HG03378 (cell line): ENCODE measurements at regions not wholly inside any gene's neighbourhood (a gene's known extent, or its start where the extent isn't known, plus 50 kb on each side); places are given as distances from the start of the nearest gene placed in this dataset.
"Not testable (repeated sequence)": the region's sequence is repeated elsewhere in the genome, so short reads cannot be mapped to it uniquely, and the experiment has no call there.

Experiments
- ATAC-seq: cut with Tn5 transposase; IDR thresholded peaks from one replicate; pipeline ENCODE4 v1.9.1; 2021; ENCODE audit warnings: mild to moderate bottlenecking, moderate library complexity; ENCODE audit not compliant: unreplicated experiment

DNA sequence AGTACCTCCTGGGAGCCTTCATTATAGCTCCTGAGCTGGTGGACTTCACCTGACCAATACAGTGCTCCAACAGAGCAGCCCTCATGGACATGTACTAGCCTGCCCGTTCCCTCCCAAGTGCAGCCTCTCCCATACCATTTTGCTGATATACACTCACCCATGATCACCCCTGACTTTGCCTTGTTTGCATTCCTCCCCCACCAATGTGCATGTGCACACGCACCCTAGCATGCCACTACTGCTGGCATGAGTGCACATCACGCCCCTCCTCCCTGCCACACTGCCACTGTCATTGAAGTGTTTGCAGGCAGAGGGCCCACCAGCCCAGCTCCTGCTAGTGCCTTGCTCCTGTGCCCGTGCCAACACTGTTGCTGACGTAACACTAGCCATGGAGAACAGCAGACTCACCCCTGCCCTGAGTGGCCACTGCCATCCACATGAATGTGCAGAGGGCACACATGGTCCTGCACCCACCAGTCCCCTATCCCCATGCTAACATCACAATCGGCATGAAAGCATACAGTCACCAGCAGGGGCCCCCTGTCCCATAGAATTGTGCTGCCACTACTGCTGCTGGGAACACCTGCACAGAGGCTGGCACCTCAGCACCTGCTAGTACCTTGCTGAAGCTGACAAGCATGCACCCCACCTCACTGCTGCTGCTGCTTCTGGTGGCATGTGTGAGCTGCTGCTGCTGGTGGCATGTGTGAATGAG, 110.3 kb downstream of the SINHCAF start:
- ATAC-seq, result no peak

DNA sequence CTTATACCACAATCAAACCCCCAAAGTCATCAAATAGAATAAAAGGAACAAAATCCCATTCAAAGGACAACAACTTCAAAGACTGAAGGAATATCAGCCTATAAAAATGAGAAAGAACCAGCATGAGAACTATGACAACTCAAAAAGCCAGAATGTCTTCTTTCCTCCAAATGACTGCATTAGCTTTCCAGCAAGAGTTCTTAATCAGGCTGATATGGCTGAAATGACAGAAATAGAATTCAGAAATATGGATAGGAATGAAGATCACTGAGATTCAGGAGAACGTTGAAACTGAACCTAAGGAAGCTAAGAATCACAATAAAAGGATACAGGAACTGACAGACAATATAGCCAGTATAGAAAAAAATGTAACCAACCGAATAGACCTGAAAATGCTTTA, 109.5 kb downstream of the SINHCAF start:
- no peak for ATAC-seq

DNA sequence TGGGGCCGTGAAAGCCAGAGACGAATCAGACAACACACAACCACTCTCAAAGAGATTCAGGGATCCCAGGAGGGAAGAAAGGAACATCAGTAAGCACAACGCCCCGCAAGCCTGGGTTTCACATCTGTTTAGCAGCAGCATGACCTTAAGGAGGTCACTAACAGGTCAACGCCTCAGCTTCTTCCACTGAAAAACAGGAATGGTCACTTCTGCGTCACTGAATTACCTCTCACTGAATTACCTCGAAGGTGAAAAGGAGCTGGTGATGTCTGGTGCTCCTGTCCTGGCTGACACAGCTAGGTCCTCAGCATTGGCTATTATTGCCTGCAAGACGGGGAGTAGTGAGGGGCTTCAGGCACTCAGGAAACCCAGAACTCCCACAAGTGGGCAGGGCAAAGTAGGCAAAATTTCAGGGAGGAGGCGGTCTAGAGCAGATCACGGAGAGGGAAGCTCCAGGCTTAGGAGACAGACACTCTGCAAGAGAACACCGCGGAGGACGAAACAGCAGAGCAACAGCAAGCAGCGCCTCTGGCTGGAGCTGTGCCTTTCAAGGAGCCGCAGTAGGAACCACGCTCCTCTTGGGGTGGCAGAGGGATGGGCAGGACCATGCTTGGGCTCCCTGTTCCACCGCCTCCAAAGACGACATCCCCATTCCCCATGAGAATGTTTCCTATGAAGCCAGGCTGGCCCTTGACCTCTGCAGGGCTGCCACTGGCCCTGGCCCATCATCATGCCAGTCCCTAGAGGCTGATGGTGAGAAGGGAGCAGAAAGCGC, 108.4 kb downstream of the SINHCAF start:
- ATAC-seq, result no peak

DNA sequence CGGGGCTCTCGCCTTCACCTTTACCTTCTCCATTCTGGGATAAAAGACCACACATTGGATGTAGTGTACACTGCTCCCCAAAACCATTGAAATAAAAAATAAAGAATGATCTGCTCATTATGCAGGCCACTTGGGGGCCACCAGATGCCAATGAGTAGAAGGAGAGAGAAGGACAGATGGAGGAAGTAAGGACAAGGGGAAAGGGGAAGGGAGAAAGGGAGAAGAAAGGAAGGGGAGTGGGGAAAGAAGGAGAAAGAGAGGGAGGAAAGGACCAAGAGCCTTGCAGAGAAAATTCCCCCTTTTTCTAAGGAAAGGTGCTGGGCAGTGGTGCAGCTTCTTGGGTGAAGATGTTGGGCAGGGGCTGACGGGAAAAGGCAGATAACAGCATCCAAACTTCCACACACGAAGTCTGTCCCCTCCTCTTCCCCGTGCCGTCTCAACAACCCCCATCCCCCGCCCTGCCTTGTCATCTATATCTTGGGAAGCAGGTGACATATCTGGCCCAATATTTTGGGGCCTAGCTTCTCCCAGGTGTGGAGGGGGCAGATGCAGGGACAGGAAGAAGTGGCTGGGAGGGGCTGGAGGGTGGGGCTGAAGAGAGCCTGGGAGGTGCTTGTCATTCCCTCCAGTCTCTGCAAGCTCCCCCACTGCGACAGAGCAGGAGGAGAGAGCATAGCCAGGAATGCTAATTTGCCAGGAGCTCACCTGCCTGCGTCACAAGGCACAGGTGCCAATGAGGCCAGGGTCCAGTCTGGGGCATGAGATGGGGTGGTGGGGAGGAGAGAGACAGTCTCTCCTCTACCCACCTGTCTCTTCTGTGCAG, 107.5 kb downstream of the SINHCAF start:
- no peak for ATAC-seq

DNA sequence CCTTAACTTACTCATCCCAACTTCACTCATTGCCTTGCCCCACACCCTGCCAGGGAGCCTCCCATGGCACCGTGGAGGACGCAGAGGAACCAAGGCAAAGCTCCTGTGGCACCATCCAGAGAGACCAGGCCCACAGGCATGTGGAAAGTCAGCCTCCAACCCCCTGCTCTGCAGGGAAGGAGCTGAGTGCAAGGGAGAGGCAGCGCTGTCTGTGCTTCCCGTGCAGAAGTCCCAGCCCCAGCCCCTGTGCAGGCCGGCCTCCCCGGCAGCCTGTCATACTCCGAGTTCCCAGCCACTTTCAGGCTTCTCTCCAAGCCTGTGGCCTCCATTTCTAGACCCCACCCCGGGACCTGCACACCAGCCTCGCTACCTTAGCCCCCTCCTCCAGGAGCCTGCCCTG, 106.4 kb downstream of the SINHCAF start:
- no peak for ATAC-seq

DNA sequence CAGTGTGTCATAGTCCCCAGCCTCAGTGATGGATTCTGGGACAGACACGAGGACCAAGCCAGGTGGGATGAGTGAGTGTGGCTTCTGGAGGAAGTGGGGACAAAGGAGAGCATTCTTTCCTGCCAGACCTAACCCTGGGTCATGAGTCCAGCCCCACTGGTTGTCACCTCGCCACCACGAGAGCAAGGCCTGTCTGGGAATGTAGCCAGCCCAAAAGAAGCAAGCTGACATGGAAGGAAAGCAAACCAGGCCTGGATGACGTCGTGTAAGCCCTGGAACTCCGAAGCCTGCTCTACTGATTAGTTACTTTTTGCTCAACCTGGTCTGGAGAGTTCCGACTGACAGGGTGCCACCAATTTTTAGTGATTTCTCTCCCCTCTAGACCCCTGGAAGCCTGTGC, 105.9 kb downstream of the SINHCAF start:
- no peak for ATAC-seq

DNA sequence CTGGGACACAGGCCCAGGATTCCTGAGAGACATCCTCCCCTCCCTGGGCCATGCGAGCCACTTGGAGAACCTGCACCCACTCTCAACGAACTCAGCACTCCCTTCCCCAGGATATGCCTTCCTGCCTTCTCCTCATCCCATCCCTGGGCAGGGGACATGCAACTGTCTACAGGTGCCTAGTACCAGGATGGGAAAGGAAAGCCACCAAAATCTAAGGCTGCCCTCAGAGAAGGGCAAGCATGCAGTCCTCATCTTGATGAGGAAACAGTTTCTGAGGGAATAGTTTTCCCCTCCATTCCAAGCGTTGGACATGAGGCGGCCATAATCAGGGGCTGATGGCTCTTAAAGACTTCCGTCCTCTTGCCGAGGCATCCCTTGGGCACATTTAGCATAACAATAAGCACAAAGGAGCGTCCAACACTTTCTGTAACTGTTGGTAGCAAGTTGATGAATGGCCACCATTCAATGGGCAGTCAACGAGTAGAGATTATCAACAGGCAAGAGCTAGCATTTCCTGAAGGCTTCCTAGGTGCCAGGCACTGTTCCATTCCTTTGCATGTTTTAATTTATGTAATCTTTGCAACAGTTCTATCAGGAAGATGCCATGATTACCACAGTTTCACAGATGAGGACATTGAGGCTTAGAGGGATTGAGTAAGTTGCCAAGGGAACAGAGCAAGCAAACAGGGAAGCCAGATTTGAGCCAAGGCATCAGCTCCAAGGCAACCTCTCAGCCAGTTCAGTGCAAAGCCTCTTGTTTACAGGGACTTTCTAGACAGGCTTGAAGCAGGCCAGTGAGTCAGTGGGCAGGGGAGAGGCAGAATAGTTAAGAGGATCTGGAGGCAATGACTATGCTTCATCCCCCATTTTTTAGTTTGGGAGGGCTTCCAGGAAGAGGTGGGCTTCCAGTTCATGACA, 105.1 kb downstream of the SINHCAF start:
- ATAC-seq, result no peak

DNA sequence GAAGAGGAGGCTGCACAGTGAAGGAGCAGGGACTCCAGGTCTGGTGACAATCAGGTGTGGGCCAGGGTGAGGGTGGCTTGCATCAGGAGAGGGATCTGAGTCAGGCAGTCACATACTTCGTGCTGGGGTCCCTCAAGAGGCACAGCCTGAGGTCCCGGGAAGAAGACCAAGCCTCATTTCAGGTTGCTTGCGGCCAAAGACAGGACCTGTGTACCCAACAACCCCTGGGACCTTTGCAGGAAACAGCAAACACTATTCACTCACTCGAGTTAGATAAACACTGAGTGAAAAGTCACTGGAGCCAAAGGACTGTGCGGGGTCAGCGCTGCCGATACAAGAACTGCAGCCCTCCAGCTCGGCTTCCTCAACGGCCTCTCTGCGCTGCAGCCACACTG, 104.4 kb downstream of the SINHCAF start:
- ATAC-seq, result no peak

DNA sequence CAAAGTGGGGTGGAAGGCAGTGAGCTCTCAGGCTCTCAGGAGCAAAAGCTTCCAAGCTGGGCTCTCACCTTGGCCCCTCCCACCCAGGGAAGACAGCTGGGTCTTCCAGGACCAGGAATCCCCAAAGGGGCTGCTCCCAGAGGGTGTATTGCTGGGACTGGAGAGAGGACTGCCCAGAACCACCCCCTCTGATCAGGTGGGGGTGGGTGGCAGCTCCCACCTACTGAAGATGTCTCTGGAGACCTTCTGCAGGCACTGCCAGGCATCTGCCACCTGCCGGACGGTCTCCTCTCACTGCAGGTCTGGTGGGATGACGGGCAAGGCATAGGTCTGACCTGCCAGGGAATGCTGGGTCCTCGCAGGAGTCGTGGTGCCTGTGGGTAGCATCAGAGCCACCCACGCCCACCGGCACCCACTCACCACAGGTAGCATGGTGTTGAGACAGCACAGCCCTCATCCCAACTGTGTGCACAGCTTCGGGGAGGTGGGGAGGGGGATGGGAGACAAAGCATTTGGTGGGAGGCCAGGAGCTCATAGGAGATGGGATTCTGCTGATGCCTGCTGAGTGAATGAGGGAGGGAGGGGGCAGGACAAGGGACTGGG, 103.2 kb downstream of the SINHCAF start:
- ATAC-seq, result no peak

DNA sequence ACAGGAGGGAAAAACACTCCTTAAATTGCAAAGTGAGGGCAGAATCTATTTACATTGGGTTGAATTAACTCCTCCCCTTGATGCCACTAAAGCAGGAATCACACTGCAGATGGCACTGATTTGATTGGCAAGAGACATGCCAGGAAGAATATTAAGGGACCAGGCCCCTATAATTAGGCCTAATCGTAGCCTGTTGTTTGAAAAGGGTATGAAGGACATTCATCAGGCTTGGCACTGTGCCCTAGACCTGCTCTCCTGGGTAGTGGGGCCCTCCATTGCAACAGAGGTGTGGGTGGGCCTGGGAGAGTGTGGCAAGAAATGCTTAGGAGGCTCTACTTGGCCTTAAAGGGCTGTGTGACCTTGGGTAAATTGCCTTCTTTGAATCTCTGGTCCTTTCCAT, 102.3 kb downstream of the SINHCAF start:
- ATAC-seq, result not testable (repeated sequence)

DNA sequence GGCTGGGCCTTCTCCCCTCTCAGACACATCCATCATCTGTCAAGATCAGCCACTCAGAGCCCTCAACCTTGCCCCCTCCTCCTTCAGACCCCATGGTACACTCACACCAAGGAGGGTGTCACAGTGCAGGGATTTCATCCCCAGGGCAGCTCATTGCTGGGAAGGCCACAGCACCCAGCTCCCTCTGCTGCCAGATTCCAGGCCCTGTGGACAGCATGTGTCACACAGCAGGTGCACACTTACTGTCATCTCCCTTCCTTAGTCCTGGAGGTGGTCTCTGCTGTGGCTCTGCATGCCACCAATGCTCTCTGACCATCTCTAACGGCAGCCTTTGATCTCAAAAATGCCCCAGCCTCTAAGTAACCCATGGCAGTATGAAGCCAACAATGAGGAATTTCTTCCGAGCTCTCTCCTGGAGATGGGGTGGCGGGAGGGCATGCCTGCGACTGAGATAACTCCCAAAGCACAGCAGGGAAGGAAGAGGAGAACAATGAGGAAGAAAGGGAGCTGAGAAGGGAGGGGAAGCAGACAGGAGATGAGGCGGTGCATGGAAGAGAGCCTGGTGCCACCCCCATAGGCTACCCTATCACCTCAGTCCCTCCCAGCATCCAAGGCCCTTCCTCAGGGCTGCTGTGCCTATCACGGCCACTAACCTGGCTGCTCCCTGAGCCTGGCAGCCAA, 101.0 kb downstream of the SINHCAF start:
- no peak for ATAC-seq

DNA sequence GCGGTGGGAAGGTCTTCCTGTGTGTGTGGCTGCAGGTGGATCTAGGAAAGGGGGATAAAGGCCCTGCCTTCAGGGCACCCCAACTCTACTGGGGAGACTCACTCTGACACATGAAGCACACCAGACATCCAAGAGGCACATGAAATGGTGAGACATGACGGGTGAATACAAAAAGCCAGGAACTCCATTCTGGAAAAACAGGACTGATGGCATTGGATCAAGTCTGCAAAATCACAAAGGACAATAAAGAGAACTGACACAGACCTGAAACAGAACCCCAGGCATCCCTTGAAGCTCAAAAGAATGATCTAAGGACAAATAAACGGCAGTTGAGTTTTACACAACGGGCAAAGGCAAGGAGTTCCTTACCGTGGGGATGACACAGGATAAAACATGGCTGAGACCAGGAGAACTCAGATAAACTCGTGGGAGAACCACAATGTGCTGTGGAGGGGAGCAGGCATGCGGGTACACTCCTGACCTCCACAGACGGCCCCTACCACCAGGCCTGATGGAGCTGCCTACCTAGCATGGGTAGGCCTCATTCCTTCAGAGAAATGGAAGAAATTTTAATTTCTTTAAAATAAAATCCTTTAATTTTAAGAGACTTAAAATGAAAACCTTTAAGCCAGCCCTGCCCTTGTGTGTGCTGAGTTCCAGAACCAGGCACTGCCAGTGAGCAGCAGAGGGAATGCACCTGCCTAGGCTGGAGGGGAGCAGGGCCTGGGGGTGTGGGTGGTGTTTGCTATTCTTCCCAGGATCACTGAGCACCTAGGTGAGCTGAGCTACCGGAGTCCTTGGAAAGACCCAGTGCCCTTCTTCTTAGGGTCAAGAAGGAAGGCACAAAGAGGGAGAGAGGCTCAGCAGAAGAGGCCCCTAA, 100.1 kb downstream of the SINHCAF start:
- no peak for ATAC-seq

DNA sequence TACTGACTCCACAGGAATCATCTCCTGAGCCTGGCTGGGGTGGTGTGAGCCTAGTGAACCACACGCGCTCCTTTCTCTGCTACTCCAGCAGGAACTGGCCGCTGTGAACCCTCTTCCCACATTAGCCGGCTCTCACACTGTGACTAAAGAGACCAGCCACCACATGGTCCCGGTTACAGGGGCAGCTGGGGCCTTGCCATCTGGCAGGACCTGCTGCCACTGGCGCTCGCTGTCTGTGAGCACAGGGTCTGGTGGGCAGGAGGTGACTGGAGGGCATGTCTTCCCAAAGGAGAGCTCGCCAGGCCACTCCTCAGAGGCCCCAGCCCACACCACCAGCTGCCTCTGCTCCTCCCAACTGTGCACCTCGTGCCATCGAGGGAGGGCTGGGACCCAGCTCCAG, 99.3 kb downstream of the SINHCAF start:
- ATAC-seq, result no peak

DNA sequence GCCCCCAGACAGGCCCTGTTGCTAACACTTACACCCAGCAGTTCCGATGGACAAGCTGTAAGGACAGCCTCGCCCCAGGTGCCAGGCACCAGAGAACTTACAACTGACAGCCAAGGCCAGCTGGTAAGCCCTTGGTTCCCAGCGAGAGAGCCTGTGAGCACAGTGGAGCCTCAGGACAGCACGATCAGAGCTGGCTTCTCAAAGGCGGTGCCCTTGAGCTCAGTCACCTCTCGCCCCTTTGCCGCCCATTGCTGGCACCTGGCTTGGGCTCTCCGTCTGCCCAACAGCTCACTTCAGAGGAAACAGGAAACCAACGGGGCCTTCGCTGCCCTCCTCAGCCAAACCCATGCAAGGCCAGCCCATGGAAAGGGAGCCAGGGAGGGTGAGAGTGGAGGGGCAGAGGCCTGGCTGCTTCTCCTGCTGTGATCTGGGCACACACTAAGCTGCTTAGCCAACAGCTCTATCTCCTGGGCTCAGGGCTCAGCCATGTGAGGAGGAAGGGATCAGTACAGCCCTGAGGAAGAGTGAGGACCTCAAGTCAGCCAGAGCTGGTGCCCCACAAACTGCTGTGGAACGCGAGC, 98.5 kb downstream of the SINHCAF start:
- ATAC-seq, result no peak

DNA sequence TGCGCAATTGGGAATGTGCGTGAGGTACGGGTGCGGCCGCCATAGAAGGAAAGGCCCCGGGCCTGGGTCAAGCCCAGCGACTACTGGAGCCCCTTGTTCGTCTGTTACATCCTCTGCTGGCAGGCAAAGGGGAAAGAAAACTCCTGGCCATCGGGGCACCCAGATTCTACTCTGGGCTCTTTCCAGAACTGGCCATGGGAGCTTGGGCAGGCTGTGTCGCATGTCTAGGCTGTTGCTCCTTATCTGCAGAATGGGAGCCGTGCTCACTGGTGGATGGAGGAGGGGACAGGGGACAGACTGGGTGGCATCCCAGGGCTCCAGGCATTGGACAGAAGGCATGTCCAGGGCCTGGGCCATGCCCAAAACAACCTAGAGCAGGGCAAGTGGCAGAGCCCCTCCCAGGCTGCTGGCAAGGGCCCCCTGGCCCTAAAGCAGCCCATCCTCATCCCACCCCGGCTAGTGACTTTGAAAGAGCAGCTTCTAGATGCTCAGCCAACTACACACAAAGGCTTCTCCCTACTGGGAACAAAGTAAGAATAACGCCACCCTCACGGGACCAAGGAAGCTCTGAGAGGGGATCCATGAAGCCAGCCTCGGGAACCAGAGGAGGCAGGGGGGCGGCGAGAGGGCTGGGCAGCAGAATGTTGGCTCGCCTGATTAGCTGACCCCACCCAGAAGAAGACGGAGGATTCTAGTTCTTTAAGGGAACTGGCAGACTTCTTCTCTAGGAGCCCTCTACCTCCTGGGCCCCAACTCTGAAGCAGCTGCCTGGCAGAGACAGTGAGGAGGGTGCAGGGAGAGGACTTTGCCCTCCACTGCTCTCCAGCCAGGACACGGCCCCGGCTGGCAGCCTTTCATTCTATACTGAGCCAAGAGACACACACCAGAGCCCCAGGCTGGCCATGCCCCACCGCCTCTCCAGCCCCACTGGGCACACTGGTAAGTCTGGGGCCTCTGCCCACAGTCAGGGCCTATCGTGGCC, 96.8 kb downstream of the SINHCAF start:
- ATAC-seq, result no peak

DNA sequence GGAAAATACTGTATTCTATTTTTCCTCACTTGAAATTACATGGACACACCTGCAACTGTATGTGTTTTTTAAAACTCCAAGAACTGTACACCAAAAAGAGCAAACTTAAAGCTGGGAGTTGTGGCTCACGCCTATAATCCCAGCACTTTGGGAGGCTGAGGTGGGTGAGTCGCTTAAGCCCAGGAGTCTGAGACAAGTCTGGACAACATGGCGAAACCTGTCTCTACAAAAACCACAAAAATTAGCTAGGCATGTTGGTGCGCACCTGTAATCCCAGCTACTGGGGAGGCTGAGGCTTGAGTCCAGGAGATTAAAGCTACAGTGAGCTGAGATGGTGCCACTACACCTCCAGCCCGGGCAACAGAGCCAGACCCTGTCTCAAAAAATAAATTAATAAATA, 95.9 kb downstream of the SINHCAF start:
- ATAC-seq, result no peak
